ENCODE measurements at regions not wholly inside any gene's neighbourhood (a gene's known extent, or its start where the extent isn't known, plus 50 kb on each side); places are given as distances from the start of the nearest gene placed in this dataset.
A peak's percentile ranks its signal among the peaks of the same experiment; 100 is the strongest.
"Not testable (repeated sequence)": the region's sequence is repeated elsewhere in the genome, so short reads cannot be mapped to it uniquely, and the experiment has no call there.

DNA sequence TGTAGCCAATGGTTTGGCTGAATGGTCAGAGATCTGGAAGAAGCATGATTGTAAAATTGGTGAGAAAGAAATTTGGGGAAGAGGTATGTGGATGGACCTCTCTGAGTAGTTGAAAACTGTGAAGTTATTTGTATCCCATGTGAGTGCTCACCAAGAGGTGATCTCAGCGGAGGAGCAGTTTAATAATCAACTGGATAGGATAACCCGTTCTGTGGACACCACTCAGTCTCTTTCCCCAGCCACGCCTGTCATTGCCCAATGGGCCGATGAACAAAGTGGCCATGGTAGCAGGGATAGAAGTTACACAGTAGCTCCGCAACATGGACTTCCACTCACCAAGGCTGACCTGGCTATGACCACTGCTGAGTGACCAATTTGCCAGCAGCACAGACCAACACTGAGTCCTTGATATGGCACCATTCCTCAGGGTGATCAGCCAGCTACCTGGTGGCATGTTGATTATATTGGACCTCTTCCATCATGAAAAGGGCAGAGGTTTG is 257.4 kb upstream of the ATXN7L3B start:
- no peak for DNase-seq (ENCODE audit: low spot score)

GRCh38 chr12:74281401-74282180 is 256.0 kb upstream of the ATXN7L3B start:
- DNase-seq (ENCODE audit: low spot score) = not testable (repeated sequence)

GRCh38 chr12:74283646-74284045 is 254.0 kb upstream of the ATXN7L3B start:
- DNase-seq (ENCODE audit: low spot score) = no peak

- no peak for DNase-seq (ENCODE audit: low spot score)
These were observed 251.9 kb upstream of the ATXN7L3B start for GRCh38 chr12:74285773-74286172.

GRCh38 chr12:74286254-74286653 is 251.4 kb upstream of the ATXN7L3B start:
- no peak for DNase-seq (ENCODE audit: low spot score)

DNA sequence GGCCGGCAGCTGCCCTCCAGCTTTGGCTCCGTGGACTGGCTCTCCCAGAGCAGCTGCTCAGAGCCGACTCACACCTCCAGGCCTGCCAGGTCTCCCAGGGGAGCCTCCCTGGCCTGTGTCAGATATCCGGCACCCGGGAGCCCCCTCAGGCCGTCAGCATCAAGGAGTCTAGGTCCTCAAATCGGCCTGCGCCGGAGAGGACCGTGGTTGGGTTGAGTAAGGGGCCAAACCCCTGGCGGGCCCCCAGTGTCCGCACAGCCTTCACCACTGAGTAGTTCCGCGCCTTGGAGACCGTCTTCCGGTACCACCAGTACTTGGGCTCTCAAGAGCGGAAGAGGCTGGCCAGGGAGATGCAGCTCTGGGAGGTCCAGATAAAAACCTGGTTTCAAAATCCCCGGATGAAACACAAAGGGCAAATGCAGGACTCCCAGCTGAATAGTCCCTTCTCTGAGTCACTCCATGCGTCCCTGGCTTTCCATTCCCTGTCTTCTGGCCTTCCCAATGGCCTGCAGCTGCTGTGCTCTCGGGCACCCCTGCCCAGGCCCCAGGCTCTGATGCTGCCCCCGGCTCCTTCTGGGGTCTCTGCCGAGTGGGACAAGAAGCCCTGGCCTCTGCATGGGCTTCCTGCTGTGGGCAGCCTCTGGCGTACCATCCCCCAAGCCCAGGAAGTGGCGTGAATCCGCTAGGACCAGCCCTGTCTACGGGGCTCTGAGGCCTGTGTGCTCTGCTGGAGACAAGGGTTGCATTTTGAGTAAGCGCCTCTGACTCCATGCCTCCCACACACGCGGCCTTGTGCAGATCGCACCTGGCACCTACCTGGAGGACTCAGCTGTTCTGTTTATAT is 245.1 kb upstream of the ATXN7L3B start:
- no peak for DNase-seq (ENCODE audit: low spot score)

DNA sequence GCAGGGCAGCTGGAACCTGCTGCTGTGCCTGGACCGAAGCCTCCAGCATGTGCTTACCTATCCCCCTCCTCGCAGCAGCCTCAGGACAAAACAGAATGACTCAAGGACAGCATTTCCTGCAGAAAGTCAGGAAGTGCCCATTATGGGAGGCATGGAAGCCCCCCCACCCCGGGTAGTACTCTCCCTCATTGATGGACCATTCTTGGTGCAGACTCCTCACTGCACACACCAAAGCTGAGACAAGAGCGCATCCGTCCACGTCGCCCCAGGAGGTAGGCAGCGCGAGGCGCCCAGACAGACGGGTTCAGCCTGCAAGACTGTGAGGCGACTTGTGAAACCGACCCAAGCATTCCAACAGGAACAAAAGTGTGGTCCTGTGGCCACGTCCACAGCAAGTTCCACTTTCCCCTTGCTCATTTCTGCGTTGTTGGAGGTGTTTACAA is 243.9 kb upstream of the ATXN7L3B start:
- no peak for DNase-seq (ENCODE audit: low spot score)

DNA sequence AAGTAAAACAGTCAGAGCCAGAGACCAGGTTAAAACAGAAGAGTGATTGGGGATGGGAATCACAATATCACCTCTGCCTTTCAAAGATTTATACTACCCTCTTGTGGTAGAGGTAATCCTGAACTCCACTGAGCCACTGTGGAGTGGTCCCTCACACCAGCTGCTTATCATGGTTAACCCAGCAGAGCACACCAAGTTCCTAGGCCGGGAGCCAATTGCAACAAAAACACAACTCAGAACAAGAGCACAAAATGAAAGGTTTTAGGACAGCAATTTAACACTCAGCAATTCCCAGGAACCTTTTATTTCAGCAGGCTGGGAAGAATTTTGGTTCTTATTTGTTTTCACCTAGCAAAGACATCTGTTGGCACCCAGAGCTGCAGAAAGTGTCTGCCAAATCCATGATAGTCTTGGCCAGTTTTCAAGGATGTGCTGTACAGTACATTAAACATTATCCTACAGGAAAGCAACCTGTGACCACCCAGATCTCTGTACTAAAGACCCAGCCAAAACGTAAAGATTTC is 220.5 kb upstream of the ATXN7L3B start:
- peak; percentile 63 for DNase-seq (ENCODE audit: low spot score)

GRCh38 chr12:74317741-74318140 is 219.9 kb upstream of the ATXN7L3B start:
- no peak for DNase-seq (ENCODE audit: low spot score)

GRCh38 chr12:74319886-74320285 is 217.7 kb upstream of the ATXN7L3B start:
- no peak for DNase-seq (ENCODE audit: low spot score)

- DNase-seq (ENCODE audit: low spot score) = no peak
These were observed 216.3 kb upstream of the ATXN7L3B start for GRCh38 chr12:74321381-74321780.

- no peak for DNase-seq (ENCODE audit: low spot score)
These were observed 214.8 kb upstream of the ATXN7L3B start for GRCh38 chr12:74322792-74323191.

DNA sequence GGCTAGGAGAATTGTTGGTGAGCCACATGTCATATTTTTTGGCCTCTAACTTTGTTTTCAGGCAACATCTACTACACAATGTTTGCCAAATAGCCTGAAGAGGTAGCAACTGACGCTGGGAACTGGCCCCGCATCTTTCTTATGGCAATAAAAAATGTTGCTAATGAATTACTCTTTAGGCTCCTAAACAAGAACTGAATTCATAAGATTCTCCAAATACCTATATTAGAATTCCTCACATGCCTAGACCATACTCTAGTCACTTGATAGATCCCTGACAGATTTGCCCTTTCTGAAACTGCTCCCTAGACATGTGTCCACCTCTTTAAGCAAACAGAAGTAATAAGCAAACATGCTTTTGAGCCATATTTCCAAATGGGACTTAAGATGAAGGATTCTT is 209.0 kb upstream of the ATXN7L3B start:
- no peak for DNase-seq (ENCODE audit: low spot score)

GRCh38 chr12:74334780-74335179 is 202.9 kb upstream of the ATXN7L3B start:
- DNase-seq (ENCODE audit: low spot score) = no peak

DNA sequence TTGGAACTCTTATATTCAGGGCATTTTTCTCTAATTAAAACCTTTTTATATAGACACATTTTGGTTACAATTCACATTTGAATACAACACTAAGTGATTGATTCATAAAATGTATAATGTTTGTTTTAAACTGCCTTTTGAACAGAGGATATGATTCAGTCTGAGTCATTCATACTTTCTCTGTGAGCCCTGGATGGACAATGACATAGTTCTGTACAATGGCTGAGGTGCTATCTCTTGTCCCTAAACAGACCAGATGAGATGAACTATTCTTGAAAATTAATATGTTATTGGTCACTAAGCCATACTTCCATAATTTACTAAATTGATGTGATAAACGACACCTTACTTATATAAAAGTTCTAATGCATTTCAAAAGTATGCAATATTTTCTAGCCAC is 199.7 kb upstream of the ATXN7L3B start:
- DNase-seq (ENCODE audit: low spot score) = no peak

DNA sequence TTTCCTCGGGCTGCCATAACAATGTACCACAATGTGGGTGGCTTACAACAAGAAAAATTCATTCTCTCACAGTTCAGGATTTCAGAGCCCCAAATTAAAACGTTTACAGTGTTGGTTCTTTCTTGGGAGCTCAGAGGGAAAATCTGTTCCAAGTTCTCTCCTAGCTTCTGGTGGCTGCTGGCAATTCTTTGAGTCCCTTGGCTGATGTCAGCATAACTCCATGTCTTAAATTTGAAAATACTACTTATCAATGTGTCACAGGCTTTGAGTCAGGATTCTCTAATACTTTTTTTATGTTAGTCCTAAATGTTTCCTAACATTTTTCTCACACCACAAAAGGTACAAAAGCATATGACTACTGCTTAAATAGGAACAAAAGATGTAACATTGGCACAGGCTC is 198.4 kb upstream of the ATXN7L3B start:
- DNase-seq (ENCODE audit: low spot score) = no peak

DNA sequence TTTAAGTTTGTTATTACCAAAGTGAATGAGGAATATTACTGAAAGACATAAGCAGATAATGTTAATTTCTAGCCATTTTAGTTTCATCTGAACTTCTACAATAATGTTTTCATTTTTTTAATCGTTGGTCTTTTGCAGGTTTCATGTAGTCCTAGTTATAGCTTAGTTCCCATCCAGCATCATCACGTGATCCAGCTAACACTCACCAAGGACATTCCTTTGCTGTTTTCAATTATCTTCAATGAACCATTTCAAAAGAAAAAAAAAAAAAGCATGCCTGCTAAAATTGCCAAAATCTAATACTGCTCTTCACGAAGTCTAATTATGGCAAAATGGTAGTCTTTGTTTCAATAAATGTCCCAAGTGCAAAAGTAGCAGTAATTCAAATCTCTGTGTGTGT is 187.7 kb upstream of the ATXN7L3B start:
- no peak for DNase-seq (ENCODE audit: low spot score)

GRCh38 chr12:74365178-74365964 is 172.3 kb upstream of the ATXN7L3B start:
- DNase-seq (ENCODE audit: low spot score) = no peak

DNA sequence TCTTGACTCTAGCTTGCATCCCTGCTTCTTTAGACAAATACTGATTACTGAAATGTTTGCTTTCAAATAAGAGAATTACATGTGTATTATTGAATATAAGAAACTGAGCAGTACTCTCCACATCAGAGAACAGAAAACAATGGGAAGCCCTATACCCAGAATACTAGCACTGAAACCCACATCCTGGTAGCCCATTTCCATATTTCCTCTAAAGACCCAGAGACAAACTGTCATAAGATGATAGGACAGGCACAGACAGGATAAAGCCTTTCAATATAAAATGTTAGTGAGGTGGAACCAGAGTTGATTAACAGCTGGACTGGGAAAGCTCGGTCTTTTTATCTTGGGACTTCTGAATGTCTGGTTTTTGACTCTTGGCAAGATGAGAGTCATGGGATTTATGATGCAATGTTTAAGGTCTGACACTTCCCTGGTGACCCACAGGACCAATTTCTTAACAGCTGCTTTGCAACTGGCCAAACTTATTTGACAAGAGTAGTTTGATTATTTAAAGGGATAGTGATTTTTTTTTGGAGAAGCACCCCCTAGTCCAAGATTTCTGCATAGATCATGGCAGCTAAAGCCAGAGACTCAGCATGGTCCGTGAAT is 166.9 kb upstream of the ATXN7L3B start:
- DNase-seq (ENCODE audit: low spot score) = no peak

GRCh38 chr12:74379114-74379513 is 158.5 kb upstream of the ATXN7L3B start:
- DNase-seq (ENCODE audit: low spot score) = no peak

GRCh38 chr12:74381958-74382357 is 155.7 kb upstream of the ATXN7L3B start:
- no peak for DNase-seq (ENCODE audit: low spot score)

DNA sequence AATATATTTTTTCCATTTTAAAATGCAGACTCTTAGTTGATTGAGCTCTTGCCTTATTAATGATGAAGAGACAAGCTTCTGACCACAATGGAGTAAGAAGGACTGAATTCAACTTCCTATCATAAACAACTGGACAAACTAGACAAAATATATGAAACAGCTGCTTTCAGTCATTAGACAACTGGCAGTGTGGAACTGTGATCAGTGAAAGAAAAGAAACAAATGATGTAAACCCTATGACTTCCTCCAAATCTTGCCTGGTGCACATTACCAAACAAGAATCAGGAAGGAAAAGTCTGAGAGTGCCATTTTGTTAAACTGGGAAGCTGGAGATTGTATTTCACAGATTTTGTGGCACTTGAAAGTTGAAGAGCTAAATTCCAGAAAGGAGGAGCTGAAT is 154.7 kb upstream of the ATXN7L3B start:
- no peak for DNase-seq (ENCODE audit: low spot score)
